A549 (cell line): ENCODE measurements at regions not wholly inside any gene's neighbourhood (a gene's known extent, or its start where the extent isn't known, plus 50 kb on each side); places are given as distances from the start of the nearest gene placed in this dataset.

Experiments used
- CBX8 ChIP-seq: fragments of 200-600 bp; sonication (generic); IDR thresholded peaks from 2 replicates; pipeline ENCODE4 v1.6.1; 2016
- HDAC2 ChIP-seq: fragments of 200-600 bp; sonication (generic); IDR thresholded peaks from 2 replicates; pipeline ENCODE4 v1.6.1; 2016
- SMC3 ChIP-seq: fragments of >200 bp; sonication (Bioruptor Twin); formaldehyde crosslinking; IDR thresholded peaks from 3 replicates; pipeline ENCODE4 v1.6.1; 2018; ENCODE audit warnings: inconsistent platforms
- TF ChIP-seq, protein P1 (sequence below): IDR thresholded peaks from 2 replicates; pipeline ENCODE4 v1.6.1; 2012

DNA sequence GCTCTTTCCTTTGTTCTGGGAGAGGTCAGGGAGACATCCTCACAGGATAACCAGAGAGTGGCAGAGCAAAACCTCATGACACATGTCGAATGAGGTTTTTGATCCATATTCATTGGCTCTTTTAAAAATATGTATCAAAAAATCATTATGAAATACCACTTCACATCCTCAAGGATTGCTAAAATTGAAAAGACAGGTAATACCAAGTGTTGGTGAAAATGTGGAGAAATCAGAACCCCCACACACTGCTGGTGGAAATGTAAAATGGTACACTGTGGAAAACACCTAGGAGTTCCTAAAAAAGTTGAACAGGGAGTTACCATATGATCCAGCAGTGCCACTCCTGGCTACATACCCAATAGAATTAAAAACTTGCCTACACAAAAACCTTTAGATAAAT, 107.8 kb upstream of the ARID2 start:
- no peak for TF ChIP-seq CBX8
- TF ChIP-seq HDAC2, result no peak
- TF ChIP-seq, protein P1, sequence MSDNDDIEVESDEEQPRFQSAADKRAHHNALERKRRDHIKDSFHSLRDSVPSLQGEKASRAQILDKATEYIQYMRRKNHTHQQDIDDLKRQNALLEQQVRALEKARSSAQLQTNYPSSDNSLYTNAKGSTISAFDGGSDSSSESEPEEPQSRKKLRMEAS, result no peak
- no peak for TF ChIP-seq SMC3
